Adipocyte (in vitro differentiated cells): ENCODE measurements at regions not wholly inside any gene's neighbourhood (a gene's known extent, or its start where the extent isn't known, plus 50 kb on each side); places are given as distances from the start of the nearest gene placed in this dataset.
"Not testable (repeated sequence)": the region's sequence is repeated elsewhere in the genome, so short reads cannot be mapped to it uniquely, and the experiment has no call there.

Experiments used
- DNase-seq: peaks from one replicate; pipeline ENCODE4 v3.0.0-alpha.2; 2015; ENCODE audit warnings: low read depth
- H3K27me3 ChIP-seq: replicated peaks from 2 replicates; pipeline ENCODE4 v1.7.0; 2013; ENCODE audit warnings: mild to moderate bottlenecking, low read length, moderate library complexity; ENCODE audit not compliant: control insufficient read depth, insufficient read depth
- H3K36me3 ChIP-seq: 2 replicates; pipeline ENCODE4 v1.7.0; 2013; ENCODE audit warnings: low read length, mild to moderate bottlenecking, moderate library complexity; ENCODE audit not compliant: control insufficient read depth, insufficient read depth, severe bottlenecking
- H3K4me1 ChIP-seq: 2 replicates; pipeline ENCODE4 v1.7.0; 2013; ENCODE audit warnings: mild to moderate bottlenecking, low read length, moderate library complexity; ENCODE audit not compliant: control insufficient read depth, insufficient read depth
- H3K4me3 ChIP-seq: 2 replicates; pipeline ENCODE4 v1.7.0; 2013; ENCODE audit warnings: mild to moderate bottlenecking, low read length, moderate library complexity
- H3K9ac ChIP-seq: 2 replicates; pipeline ENCODE4 v1.7.0; 2013; ENCODE audit warnings: mild to moderate bottlenecking, low read length, moderate library complexity
- H3K9me3 ChIP-seq: 2 replicates; pipeline ENCODE4 v1.7.0; 2013; ENCODE audit warnings: mild to moderate bottlenecking, low read length, moderate library complexity; ENCODE audit not compliant: control insufficient read depth

GRCh38 chr12:125860672-125861288 lies 795.5 kb downstream of the AACS start:
- no peaks in the 10 kb centered on the region for H3K36me3 ChIP-seq
- no peak overlapping the region for H3K4me3 ChIP-seq
- no peaks in the 10 kb centered on the region for H3K27me3 ChIP-seq
- H3K9me3 ChIP-seq, result peaks cover 9% of the 10 kb centered on the region
- no peak overlapping the region for H3K9ac ChIP-seq
- H3K4me1 ChIP-seq, result no peaks in the 10 kb centered on the region
- no peak for DNase-seq

- Histone ChIP-seq H3K9me3 (peaks cover 9% of the 10 kb centered on the region), H3K36me3 (no peaks in the 10 kb centered on the region), H3K27me3 (no peaks in the 10 kb centered on the region), H3K4me1 (no peaks in the 10 kb centered on the region), H3K9ac (no peak overlapping the region), H3K4me3 (no peak overlapping the region)
- DNase-seq, result no peak
Observed at GRCh38 chr12:125861299-125862281, 796.4 kb downstream of the AACS start.

GRCh38 chr12:125865236-125865635 lies 800.0 kb downstream of the AACS start:
- H3K9ac ChIP-seq, DNase-seq, H3K4me1 ChIP-seq, H3K27me3 ChIP-seq, H3K9me3 ChIP-seq, H3K4me3 ChIP-seq, H3K36me3 ChIP-seq: not testable (repeated sequence)

- Histone ChIP-seq H3K36me3 (no peaks in the 10 kb centered on the region), H3K4me1 (no peaks in the 10 kb centered on the region), H3K9ac (no peak overlapping the region), H3K27me3 (no peaks in the 10 kb centered on the region), H3K9me3 (no peaks in the 10 kb centered on the region), H3K4me3 (no peak overlapping the region)
- DNase-seq, result no peak
Observed at GRCh38 chr12:125871811-125872594, 806.8 kb downstream of the AACS start.

DNA sequence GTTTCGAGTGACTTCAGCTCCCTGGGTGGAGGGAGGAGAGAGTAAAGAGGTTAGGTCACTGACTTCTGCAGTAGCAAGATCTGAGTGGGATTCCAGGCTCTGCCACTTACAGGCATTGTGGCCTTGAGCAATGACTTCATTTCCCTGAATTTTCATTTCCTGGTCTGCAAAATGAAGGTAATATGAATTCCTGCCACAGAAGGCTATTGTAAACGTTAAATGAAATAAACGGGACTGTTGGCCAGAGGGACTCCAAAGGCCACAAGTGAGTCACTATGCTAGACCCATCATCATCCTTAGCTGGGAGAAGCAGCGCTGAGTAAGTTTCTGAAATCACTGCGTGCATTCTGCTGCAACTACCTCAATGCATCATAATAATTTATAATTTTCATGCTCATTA lies 807.8 kb downstream of the AACS start:
- DNase-seq, result no peak
- Histone ChIP-seq H3K9me3 (no peaks in the 10 kb centered on the region), H3K27me3 (no peaks in the 10 kb centered on the region), H3K4me3 (no peak overlapping the region), H3K4me1 (no peaks in the 10 kb centered on the region), H3K36me3 (no peaks in the 10 kb centered on the region), H3K9ac (no peak overlapping the region)

DNA sequence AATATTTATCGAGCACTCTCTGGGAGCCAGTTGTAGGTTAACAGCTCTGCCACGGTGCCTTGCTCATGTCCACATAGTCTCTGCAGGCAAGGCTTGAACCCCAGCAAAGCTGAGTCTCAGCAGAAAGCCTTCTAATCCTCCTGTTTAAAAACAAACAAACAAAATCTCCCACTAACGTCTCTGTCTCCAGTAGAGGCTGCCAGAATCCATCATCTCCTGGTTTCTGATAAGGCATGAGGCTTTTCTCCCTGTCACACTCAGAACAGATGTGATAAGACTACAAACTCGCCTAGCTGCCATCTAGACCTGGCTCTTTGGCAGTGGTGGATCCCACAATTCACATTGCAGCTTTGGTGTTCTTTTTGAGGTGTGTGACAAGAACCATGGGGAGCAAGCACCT lies 813.2 kb downstream of the AACS start:
- DNase-seq, result no peak
- Histone ChIP-seq H3K9me3 (no peaks in the 10 kb centered on the region), H3K9ac (no peak overlapping the region), H3K36me3 (no peaks in the 10 kb centered on the region), H3K4me1 (no peaks in the 10 kb centered on the region), H3K4me3 (no peak overlapping the region), H3K27me3 (no peaks in the 10 kb centered on the region)

DNA sequence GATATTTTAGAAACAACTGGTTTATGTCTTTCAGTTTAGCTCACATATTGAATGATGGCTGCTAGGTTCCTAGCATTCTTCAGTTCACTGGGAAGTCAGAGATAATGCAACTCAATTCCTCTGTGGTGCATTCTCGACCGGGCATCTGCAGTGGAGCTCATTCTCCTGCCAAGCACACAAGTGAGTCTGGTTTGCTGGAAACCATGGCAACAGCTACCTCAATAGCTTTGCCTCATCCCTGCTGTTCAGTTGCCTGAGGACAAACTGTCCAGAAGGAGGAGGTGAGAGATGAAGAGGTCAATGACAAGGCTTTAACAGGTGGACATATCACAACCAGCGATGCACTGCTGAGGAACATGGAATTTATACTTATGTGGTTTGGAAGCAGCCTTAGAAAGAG lies 816.9 kb downstream of the AACS start:
- H3K36me3 ChIP-seq, result no peaks in the 10 kb centered on the region
- no peak overlapping the region for H3K9ac ChIP-seq
- no peaks in the 10 kb centered on the region for H3K27me3 ChIP-seq
- DNase-seq, result peak; percentile 36
- no peak overlapping the region for H3K4me3 ChIP-seq
- H3K9me3 ChIP-seq, result no peaks in the 10 kb centered on the region
- H3K4me1 ChIP-seq, result no peaks in the 10 kb centered on the region

GRCh38 chr12:125888921-125889320 lies 823.7 kb downstream of the AACS start:
- H3K9ac ChIP-seq, result no peak overlapping the region
- no peaks in the 10 kb centered on the region for H3K9me3 ChIP-seq
- H3K27me3 ChIP-seq, result no peaks in the 10 kb centered on the region
- H3K36me3 ChIP-seq, result no peaks in the 10 kb centered on the region
- DNase-seq, result peak; percentile 21
- no peak overlapping the region for H3K4me3 ChIP-seq
- no peaks in the 10 kb centered on the region for H3K4me1 ChIP-seq

- H3K4me3 ChIP-seq, result no peak overlapping the region
- no peak overlapping the region for H3K9ac ChIP-seq
- no peaks in the 10 kb centered on the region for H3K36me3 ChIP-seq
- H3K27me3 ChIP-seq, result no peaks in the 10 kb centered on the region
- no peaks in the 10 kb centered on the region for H3K9me3 ChIP-seq
- DNase-seq, result no peak
- H3K4me1 ChIP-seq, result no peaks in the 10 kb centered on the region
Observed at GRCh38 chr12:125889742-125890141, 824.5 kb downstream of the AACS start.

DNA sequence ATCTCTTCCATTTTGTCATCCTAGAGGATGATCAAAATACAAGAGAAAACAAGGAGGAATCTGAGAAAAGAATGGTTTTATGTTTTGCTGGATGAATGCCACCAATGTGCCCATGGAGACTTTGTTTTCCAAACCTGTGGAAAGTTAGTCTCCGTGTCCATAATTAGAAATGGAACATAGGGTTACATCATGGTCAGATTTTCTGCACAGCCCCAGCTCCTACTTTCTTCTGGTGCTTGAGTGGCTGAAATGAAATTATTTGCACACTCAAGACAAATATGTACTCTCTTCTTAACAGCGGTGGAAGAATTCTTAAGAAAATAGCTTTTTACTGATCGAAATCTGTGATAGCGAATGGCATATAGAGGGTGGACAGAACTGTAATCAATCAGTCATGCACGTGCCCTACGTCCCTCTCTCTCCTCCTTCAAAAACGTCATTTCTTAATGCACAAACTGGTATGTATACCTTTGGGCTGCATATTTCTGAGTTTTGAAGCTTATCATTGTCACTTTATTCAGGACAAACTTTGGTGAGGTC lies 825.2 kb downstream of the AACS start:
- Histone ChIP-seq H3K9me3 (no peaks in the 10 kb centered on the region), H3K9ac (no peak overlapping the region), H3K4me3 (no peak overlapping the region), H3K36me3 (no peaks in the 10 kb centered on the region), H3K27me3 (no peaks in the 10 kb centered on the region), H3K4me1 (no peaks in the 10 kb centered on the region)
- peak; percentile 10 for DNase-seq

GRCh38 chr12:125890971-125891370 lies 825.7 kb downstream of the AACS start:
- Histone ChIP-seq H3K36me3 (no peaks in the 10 kb centered on the region), H3K9me3 (no peaks in the 10 kb centered on the region), H3K9ac (no peak overlapping the region), H3K4me1 (no peaks in the 10 kb centered on the region), H3K27me3 (no peaks in the 10 kb centered on the region), H3K4me3 (no peak overlapping the region)
- peak; percentile 61 for DNase-seq
